A673 (cell line): ENCODE measurements at regions not wholly inside any gene's neighbourhood (a gene's known extent, or its start where the extent isn't known, plus 50 kb on each side); places are given as distances from the start of the nearest gene placed in this dataset.

Experiments
- EZH2 ChIP-seq: fragments of 200-600 bp; sonication (generic); IDR thresholded peaks from 2 replicates; pipeline ENCODE4 v1.6.1; 2017; ENCODE audit warnings: borderline replicate concordance, low read depth, mild to moderate bottlenecking, mixed read lengths, antibody characterized with exemption, low read length; ENCODE audit not compliant: poor library complexity, severe bottlenecking
- TF ChIP-seq, protein P1 (sequence below): fragments of 300-800, 200-600 bp; sonication (generic); conservative IDR thresholded peaks from 2 replicates; pipeline ENCODE4 v1.5.1; 2017; ENCODE audit warnings: low read depth, mild to moderate bottlenecking, antibody characterized with exemption, low read length, moderate library complexity, mixed read lengths

DNA sequence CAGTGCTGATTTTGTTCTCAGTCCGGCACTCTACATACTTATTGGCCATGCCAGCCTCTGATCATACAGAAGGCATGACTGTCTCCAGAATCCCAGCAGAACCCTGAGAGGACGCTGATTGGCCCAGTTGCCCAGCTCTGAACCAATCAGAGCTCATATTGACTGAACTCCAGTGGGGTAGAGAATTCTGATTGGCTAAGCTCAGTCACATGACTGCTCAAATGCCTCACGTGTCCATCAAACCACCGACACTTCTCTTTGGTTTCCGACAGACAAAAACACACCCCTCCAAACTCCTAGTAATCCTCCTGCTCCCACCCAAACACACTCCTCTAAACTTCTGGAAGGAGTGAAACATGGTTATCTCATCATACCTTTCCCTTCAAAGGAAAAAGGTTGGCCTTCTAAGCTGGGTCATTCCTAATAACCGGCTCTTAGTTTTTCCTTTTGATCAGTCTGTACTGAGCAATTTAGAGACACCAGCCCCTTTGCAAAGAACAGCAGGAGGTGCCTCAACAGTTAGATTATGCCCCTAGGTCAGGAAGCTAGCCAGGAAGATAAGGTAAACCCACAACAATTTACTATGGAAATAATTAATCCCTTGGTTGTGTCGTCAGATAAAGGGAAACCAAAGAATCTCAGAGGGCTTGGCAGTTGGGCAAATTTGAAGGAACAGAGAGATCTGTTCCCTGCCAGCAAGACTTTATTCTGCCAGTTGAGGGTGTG is 187.8 kb downstream of the TLE3 start:
- TF ChIP-seq, protein P1, sequence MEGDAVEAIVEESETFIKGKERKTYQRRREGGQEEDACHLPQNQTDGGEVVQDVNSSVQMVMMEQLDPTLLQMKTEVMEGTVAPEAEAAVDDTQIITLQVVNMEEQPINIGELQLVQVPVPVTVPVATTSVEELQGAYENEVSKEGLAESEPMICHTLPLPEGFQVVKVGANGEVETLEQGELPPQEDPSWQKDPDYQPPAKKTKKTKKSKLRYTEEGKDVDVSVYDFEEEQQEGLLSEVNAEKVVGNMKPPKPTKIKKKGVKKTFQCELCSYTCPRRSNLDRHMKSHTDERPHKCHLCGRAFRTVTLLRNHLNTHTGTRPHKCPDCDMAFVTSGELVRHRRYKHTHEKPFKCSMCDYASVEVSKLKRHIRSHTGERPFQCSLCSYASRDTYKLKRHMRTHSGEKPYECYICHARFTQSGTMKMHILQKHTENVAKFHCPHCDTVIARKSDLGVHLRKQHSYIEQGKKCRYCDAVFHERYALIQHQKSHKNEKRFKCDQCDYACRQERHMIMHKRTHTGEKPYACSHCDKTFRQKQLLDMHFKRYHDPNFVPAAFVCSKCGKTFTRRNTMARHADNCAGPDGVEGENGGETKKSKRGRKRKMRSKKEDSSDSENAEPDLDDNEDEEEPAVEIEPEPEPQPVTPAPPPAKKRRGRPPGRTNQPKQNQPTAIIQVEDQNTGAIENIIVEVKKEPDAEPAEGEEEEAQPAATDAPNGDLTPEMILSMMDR, result no peak
- no peak for TF ChIP-seq EZH2
